Left cardiac atrium (tissue), 4 donors: ENCODE measurements at regions not wholly inside any gene's neighbourhood (a gene's known extent, or its start where the extent isn't known, plus 50 kb on each side); places are given as distances from the start of the nearest gene placed in this dataset.
A peak's percentile ranks its signal among the peaks of the same experiment; 100 is the strongest.

Experiments used
- ATAC-seq, 2 donors: fragments of 200-7000 bp; cut with Tn5 transposase; one replicate each; pipeline ENCODE4 v1.9.1; 2020; ENCODE audit warnings: mild to moderate bottlenecking in 2 of 2, moderate library complexity in 2 of 2
- DNase-seq: peaks from one replicate; pipeline ENCODE4 v3.0.0-alpha.2; 2020
- intact Hi-C, 2 donors: fragments of 100-400 bp; cut with DNase I; formaldehyde crosslinking; loops; one replicate each; pipeline versions ENCODE4 v1.14.1 to v1.15.1; 2022 to 2023
- donor health status: DM: no; HTN: yes; CAD: no.
- donor health status: DM: no; HTN: yes; CAD: no; lungs with severe emphysema.
- donor health status: DM: yes; HTN: yes; CAD: no.
- donor health status: Dilated cardiomyopathy.

DNA sequence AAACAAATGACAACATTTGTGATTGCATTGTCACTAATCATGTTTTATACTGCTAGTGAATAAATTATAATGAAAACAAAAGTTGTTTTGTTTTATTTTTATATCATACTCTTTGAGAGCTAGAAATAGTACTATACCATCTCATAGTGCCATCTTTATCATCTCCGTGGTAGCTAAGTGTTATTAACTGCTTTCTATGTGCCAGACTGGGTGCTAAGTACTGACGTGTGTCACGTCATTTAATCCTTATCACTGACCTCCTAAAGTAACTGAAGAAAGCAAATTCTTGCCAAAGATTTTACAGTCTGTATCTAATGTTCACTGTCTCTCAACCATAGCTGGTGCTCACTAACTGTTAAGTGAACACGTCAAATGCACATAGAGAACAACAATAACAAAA is 99.5 kb upstream of the CNTN3 start:
- intact Hi-C loops, result no loop called here
- ATAC-seq, result peak; percentile 23 to 70
- no peak for DNase-seq

DNA sequence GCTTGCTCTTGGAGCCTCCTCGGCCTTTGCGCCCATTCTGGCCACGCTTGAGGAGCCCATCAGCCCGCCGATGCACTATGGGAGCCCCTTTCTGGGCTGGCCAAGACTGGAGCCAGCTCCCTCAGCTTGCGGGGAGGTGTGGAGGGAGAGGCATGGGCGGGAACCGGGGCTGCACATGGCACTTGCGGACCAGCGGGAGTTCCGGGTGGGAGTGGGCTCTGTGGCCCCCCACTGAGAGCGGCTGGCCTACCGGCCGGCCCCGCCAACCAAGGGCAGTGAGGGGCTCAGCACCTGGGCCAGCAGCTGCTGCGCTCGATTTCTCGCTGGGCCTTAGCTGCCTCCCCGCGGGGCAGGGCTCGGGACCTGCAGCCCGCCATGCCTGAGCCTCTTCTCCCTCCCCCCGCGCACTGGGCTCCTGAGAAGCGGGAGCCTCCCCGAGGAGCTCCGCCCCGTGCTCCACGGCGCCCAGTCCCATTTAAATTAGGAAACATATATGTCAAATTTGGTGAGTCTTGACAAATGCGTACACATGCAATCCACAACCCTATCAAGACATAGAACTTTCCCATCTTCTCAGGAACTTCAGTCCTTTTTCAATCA is 97.6 kb upstream of the CNTN3 start:
- DNase-seq (no peak), ATAC-seq (no peak)
- intact Hi-C loops, result no loop called here

DNA sequence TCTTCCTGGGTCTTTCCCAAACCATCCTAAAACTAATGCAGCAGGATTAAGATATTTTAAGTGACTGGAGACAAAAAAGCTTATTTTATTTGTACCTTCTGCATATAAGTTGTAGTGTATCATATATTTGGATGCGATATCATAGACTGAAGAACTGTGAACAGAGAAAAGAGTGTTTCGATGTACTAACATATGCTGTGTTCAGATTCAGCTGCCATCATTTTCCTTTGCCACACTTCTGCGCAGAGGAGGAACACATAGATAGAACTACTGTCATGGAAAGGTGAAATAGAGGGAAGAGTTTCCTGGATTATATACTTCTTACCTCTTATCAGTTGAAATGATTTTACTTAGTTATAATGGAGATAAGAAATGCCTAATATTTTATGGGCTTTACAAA is 95.5 kb upstream of the CNTN3 start:
- DNase-seq (no peak), ATAC-seq (no peak)
- intact Hi-C loops, result no loop called here

DNA sequence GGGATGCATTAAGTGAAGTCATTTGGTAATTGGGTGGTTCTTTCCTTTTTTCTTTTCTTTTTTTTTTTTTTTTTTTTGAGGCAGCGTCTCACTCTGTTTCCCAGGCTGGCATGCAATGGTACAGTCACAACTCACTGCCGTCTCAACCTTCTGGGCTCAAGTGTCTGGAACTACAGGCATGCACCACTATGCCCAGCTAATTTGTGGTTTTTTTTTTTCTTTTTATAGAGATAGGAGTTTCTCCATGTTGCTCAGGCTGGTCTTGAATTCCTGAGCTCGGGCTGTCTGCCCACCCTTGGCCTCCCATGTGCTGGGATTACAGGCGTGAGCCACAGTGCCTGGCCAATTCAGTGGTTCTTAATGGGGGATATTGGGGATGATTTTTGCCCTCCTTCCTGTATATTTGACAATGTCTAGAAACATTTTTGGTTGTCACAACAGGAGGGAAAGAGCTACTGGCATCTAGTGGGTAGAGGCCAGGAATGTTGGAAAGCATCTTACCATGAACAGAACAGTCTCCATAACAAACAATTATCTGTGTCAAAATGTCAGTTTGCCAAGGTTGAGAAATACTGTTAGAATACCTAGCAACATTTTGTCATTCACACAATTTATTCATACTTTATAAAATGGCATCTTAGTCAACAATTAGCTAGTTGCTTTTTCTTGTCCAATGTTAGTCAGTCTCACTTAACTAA is 79.4 kb upstream of the CNTN3 start:
- no peak for DNase-seq
- peak; percentile 55 to 68 for ATAC-seq
- intact Hi-C loops, result no loop called here

DNA sequence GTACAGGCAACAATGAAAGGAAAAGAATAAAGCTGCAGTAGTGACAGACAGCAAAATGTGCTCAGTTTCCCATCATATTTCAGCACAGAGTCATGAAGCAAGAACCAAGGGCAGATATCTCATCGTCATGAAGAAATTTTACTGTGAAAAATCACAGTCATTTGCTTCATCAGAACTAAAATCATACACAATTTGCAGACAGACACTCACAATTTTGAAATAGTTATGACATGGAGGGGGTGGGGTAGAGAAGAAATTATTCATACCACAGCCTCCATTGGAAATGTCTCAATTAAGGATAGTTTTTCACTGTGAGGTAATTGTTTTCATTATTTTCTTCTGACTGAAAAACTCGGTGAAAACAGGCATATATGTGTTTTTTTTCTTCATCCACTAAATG is 78.8 kb upstream of the CNTN3 start:
- intact Hi-C loops, result no loop called here
- DNase-seq (no peak), ATAC-seq (no peak)

DNA sequence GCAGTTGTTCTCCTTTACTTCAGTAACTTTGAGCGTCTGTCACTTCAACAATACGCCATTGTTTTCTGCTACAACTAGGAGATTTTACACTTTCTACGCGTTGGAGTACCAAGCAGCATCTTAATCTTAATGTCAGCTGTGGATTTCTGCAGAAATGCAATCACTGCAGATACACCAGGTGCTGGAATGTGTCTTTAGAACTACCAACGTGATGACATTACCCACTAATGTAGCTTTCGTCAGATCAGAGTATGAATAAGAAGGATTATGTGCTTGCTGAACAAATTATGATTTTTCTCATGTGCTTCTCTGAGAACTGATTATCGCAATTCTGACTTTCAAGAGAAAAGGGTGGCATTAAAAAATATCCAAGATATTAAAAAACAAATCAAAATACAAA is 77.5 kb upstream of the CNTN3 start:
- no peak for ATAC-seq
- intact Hi-C loops, result no loop called here

DNA sequence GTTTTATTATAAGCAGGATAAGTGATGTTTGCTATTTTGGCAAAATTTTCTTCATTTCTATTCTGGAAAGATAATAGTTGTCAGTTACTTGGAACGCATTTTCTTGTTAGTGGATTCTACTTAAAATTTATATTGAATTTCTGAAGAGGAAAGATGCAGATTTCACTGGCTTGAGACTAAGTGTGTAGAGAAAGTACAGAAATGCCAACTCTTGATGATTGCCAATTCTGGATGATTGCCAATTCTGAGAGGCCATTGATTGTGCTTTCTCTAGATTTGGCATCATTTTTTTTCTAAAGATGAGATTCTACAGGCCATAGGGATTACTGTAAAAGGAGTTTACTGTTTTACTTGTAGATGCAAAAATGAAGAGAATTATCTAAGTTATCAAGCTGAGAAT is 58.9 kb upstream of the CNTN3 start:
- DNase-seq (no peak), ATAC-seq (no peak)
- intact Hi-C loops, result no loop called here

More for the DNA sequence above, 77.5 kb upstream of the CNTN3 start:
- no peak for DNase-seq

DNA sequence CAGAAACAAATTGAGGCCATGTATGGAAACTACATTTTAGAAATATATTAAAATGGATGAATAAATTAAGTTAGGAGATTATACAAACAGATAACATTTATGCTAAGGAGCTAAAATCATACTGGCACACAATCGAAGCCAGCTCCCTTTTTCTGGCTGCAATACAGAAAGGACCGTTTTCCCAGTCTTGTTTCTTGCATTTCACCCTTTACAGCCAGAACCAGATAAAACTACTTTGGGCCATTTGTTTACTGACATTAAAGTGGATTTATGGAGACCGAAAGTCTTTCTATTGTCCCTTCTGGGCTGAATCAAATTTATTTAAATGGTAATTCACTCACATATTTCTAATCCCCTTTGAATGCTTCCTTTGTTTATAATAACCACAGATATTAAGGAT is 50.1 kb upstream of the CNTN3 start:
- intact Hi-C loops, result no loop called here
- ATAC-seq (no peak), DNase-seq (no peak)
